Endothelial cell of umbilical vein (primary cell): ENCODE measurements at regions not wholly inside any gene's neighbourhood (a gene's known extent, or its start where the extent isn't known, plus 50 kb on each side); places are given as distances from the start of the nearest gene placed in this dataset.
A peak's percentile ranks its signal among the peaks of the same experiment; 100 is the strongest.

Experiments used
- BruUV-seq: library from RNA; stranded (reverse); fragments of 400-500 nt; replicated peaks from 2 replicates; lab custom pipeline; 2021; lab: Mats Ljungman, UMichigan
- CTCF ChIA-PET: fragments of 300-600, 350-600 bp; sonication (Branson Sonifier 250); formaldehyde crosslinking; loops from one replicate; lab custom pipeline; 2021; ENCODE audit warnings: antibody characterized with exemption, inconsistent platforms; lab: Charles Lee
- POLR2A ChIA-PET: fragments of 300-600, 350-600 bp; sonication (Branson Sonifier 250); formaldehyde crosslinking; loops from one replicate; lab custom pipeline; 2021; ENCODE audit warnings: antibody characterized with exemption, inconsistent platforms; lab: Charles Lee
- DNase-seq: peaks from one replicate; pipeline ENCODE4 v3.0.0-alpha.2; 2011; ENCODE audit warnings: low read depth, low spot score
- FAIRE-seq: peaks from 2 replicates; lab custom pipeline; 2011; peaks lifted over from hg19 to GRCh38; lab: Jason Lieb, UNC
- H2AFZ ChIP-seq: 2 replicates; pipeline ENCODE4 v1.6.0; 2012; ENCODE audit warnings: low read depth, low read length, control low read depth, inconsistent platforms
- H3K27ac ChIP-seq: 2 replicates; pipeline ENCODE4 v1.5.1; 2011; ENCODE audit warnings: low read depth, mild to moderate bottlenecking, control low read depth, low read length, moderate library complexity; ENCODE audit not compliant: insufficient read depth
- H3K27me3 ChIP-seq, 2 experiments: 2 replicates each; pipeline versions ENCODE4 v1.6.0 to v1.6.1; 2011; ENCODE audit warnings: low read length in 2 of 2, mixed read lengths in 1 of 2; ENCODE audit not compliant: control insufficient read depth in 2 of 2, insufficient read depth in 2 of 2
- H3K36me3 ChIP-seq, 2 experiments: 2 replicates in 1 of 2; 3 replicates in 1 of 2; pipeline ENCODE4 v1.5.1; 2011; ENCODE audit warnings: low read length in 2 of 2, mild to moderate bottlenecking in 1 of 2, moderate library complexity in 1 of 2; ENCODE audit not compliant: control insufficient read depth in 2 of 2, insufficient read depth in 2 of 2; ENCODE audit errors: extremely low read depth in 1 of 2
- H3K4me1 ChIP-seq: 3 replicates; pipeline ENCODE4 v1.5.1; 2011; ENCODE audit warnings: mild to moderate bottlenecking, low read length; ENCODE audit not compliant: control insufficient read depth, insufficient read depth; ENCODE audit errors: extremely low read depth
- H3K4me2 ChIP-seq: 2 replicates; pipeline ENCODE4 v1.6.1; 2011; ENCODE audit warnings: low read length, control low read depth, mixed read lengths; ENCODE audit not compliant: insufficient read depth
- H3K4me3 ChIP-seq, 3 experiments: fragments of 200-600 bp in 1 of 3; sonication (generic), shearing (Covaris generic) in 1 of 3; replicated peaks in 1 of 3; 2 replicates each; pipeline ENCODE4 v1.5.1; 2011 to 2016; ENCODE audit warnings: control low read depth in 3 of 3, low read length in 3 of 3, mild to moderate bottlenecking in 2 of 3, inconsistent platforms in 1 of 3, low read depth in 1 of 3, moderate library complexity in 1 of 3; ENCODE audit not compliant: insufficient read depth in 1 of 3
- H3K79me2 ChIP-seq: 2 replicates; pipeline ENCODE4 v1.6.0; 2012; ENCODE audit warnings: low read length, inconsistent platforms; ENCODE audit not compliant: control insufficient read depth, insufficient read depth
- H3K9ac ChIP-seq: replicated peaks from 2 replicates; pipeline ENCODE3; 2011; ENCODE audit warnings: low read length, control low read depth; ENCODE audit not compliant: insufficient read depth; ENCODE audit errors: extremely low read depth
- H3K9me1 ChIP-seq: replicated peaks from 3 replicates; pipeline ENCODE4 v1.6.0; 2011; ENCODE audit warnings: mild to moderate bottlenecking, low read length; ENCODE audit not compliant: control insufficient read depth, insufficient read depth; ENCODE audit errors: extremely low read depth
- H3K9me3 ChIP-seq: replicated peaks from 2 replicates; pipeline ENCODE4 v1.5.1; 2012; ENCODE audit warnings: low read length, inconsistent platforms; ENCODE audit not compliant: control insufficient read depth, insufficient read depth
- H4K20me1 ChIP-seq: replicated peaks from 2 replicates; pipeline ENCODE3; 2011; ENCODE audit warnings: mild to moderate bottlenecking, low read length; ENCODE audit not compliant: control insufficient read depth, insufficient read depth; ENCODE audit errors: extremely low read depth
- EZH2 ChIP-seq: IDR thresholded peaks from 2 replicates; pipeline ENCODE4 v1.6.1; 2012; ENCODE audit warnings: borderline replicate concordance, low read depth, mild to moderate bottlenecking, moderate library complexity, low read length, inconsistent platforms; ENCODE audit not compliant: severe bottlenecking
- FOS ChIP-seq: IDR thresholded peaks from 2 replicates; pipeline ENCODE4 v1.6.1; 2011; ENCODE audit warnings: mild to moderate bottlenecking, low read length, moderate library complexity, borderline replicate concordance; ENCODE audit not compliant: insufficient read depth
- JUN ChIP-seq: IDR thresholded peaks from 2 replicates; pipeline ENCODE4 v1.6.1; 2011; ENCODE audit warnings: borderline replicate concordance, low read depth; ENCODE audit not compliant: insufficient read length, insufficient read depth
- MYC ChIP-seq: IDR thresholded peaks from one replicate; pipeline ENCODE4 v1.6.1; 2011; ENCODE audit warnings: mild to moderate bottlenecking, low read depth, low read length
- POLR2A ChIP-seq: IDR thresholded peaks from 2 replicates; pipeline ENCODE4 v1.6.1; 2012; ENCODE audit warnings: low read depth, mild to moderate bottlenecking, control low read depth, low read length
- POLR2AphosphoS5 ChIP-seq: IDR thresholded peaks from 2 replicates; pipeline ENCODE4 v1.6.1; 2012; ENCODE audit warnings: low read depth, mild to moderate bottlenecking, control low read depth, low read length, moderate library complexity; ENCODE audit not compliant: insufficient read depth
- dilution Hi-C: fragments of 300-500 bp; cut with MboI; formaldehyde crosslinking; loops from one replicate; pipeline ENCODE4 v1.15.0; 2019; ENCODE audit warnings: low sequenced_read_pairs; ENCODE audit not compliant: extremely low pct_ligation_motif_present
- intact Hi-C: fragments of 100-400 bp; cut with micrococcal nuclease; formaldehyde crosslinking; loops from one replicate; pipeline ENCODE4 v1.10.0; 2022
- TF ChIP-seq, protein P1 (sequence below): IDR thresholded peaks from 2 replicates; pipeline ENCODE4 v1.6.1; 2011; ENCODE audit not compliant: insufficient read depth, insufficient read length
- TF ChIP-seq, protein P2 (sequence below), 2 donors: IDR thresholded peaks; 1 replicate in 1 of 2; 2 replicates in 1 of 2; pipeline ENCODE4 v1.5.1; 2011; ENCODE audit warnings: low read length in 2 of 2, mild to moderate bottlenecking in 2 of 2, moderate library complexity in 2 of 2, control low read depth in 1 of 2, inconsistent platforms in 1 of 2, low read depth in 1 of 2; ENCODE audit not compliant: insufficient read depth in 1 of 2; ENCODE audit errors: extremely low read depth in 1 of 2

DNA sequence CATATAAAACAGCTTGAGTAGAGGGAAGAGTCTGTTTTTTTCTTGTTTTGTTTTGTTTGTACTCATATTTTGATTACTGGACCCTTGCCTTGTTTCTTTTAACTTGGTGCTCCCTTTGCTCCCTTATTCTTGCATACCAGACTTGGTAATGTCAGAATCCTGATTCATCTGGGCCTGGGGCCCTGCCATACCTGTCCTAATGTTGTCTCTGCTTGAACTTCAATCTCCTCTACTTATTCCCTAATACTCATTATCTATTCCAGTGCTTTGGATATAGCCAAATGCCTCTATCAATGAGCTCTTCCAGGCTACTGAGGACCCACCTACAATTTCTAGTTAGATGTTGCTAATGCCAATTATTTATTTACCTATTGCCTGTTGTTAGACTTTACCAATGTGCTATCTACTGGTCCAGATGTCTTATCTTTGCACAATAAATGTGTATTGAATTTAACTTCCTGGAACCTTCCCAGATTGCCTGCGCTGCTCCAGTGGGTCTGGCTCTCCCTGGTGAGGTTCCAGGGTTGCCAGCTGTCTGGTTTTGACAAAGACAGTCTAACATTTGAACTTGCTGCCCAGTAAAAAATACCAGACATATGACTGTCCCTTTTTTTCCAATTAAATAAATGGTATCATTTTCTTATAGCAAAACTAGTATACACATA lies 64.4 kb upstream of the ACSL4 start:
- Histone ChIP-seq H3K79me2 (no peaks in the 10 kb centered on the region), H3K9me1 (no peaks in the 10 kb centered on the region), H3K4me1 (no peaks in the 10 kb centered on the region), H3K4me2 (no peak overlapping the region), H2AFZ (no peak overlapping the region), H3K27me3 (no peaks in the 10 kb centered on the region), H4K20me1 (no peaks in the 10 kb centered on the region), H3K9ac (no peak overlapping the region), H3K4me3 (no peak overlapping the region), H3K27ac (no peak overlapping the region), H3K36me3 (no peaks in the 10 kb centered on the region), H3K9me3 (no peaks in the 10 kb centered on the region)
- TF ChIP-seq, protein P1, sequence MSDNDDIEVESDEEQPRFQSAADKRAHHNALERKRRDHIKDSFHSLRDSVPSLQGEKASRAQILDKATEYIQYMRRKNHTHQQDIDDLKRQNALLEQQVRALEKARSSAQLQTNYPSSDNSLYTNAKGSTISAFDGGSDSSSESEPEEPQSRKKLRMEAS: no peak
- no peak for TF ChIP-seq FOS
- ChIA-PET CTCF (interaction anchor here (1.5 kb wide), 1 partner anchor 60 kb away, joined by 4 read pairs; no protein-coding TSS in a partner anchor), POLR2A (no interaction called here)
- FAIRE-seq (no peak), DNase-seq (peak; percentile 3)
- dilution Hi-C loops (no loop called here), intact Hi-C loops (no loop called here)
- BruUV-seq: no TSS peak

DNA sequence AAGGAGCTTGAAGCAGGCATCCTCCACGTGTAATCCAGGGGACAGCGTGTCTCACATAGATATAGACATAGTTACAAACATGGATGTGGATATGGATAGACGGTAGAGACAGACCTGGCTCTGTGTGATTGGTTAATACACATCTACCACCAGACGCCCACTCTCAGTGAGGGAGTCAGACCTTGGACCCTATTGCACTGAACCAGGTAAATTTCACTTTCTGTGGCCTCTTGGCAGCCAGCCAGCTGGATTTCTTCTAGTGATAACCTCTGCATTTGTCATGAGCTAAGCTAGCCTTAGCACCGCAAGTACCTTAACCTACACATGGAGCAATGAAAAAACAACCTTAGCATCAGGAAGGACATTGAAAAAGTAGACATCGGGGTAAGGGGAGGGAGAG lies 79.2 kb upstream of the ACSL4 start:
- Histone ChIP-seq H3K9ac (no peak overlapping the region), H3K27me3 (peaks cover 3 to 6% of the 10 kb centered on the region in 2 experiments), H3K4me3 (no peak overlapping the region), H3K4me1 (no peaks in the 10 kb centered on the region), H3K9me3 (no peaks in the 10 kb centered on the region), H3K27ac (no peak overlapping the region), H3K36me3 (no peaks in the 10 kb centered on the region), H4K20me1 (no peaks in the 10 kb centered on the region), H2AFZ (no peak overlapping the region), H3K9me1 (no peaks in the 10 kb centered on the region), H3K4me2 (no peak overlapping the region), H3K79me2 (no peaks in the 10 kb centered on the region)
- no TSS peak for BruUV-seq
- ChIA-PET POLR2A (no interaction called here), CTCF (no interaction called here)
- FAIRE-seq: no peak
- TF ChIP-seq JUN (no peak), POLR2A (no peak), MYC (no peak), POLR2AphosphoS5 (no peak), EZH2 (no peak), FOS (no peak)
- TF ChIP-seq, protein P2, sequence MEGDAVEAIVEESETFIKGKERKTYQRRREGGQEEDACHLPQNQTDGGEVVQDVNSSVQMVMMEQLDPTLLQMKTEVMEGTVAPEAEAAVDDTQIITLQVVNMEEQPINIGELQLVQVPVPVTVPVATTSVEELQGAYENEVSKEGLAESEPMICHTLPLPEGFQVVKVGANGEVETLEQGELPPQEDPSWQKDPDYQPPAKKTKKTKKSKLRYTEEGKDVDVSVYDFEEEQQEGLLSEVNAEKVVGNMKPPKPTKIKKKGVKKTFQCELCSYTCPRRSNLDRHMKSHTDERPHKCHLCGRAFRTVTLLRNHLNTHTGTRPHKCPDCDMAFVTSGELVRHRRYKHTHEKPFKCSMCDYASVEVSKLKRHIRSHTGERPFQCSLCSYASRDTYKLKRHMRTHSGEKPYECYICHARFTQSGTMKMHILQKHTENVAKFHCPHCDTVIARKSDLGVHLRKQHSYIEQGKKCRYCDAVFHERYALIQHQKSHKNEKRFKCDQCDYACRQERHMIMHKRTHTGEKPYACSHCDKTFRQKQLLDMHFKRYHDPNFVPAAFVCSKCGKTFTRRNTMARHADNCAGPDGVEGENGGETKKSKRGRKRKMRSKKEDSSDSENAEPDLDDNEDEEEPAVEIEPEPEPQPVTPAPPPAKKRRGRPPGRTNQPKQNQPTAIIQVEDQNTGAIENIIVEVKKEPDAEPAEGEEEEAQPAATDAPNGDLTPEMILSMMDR (IDR thresholded peaks at IDR 0.05; ENCODE audit: extremely low read depth in 1 of 2, insufficient read depth in 1 of 2, low read depth in 1 of 2, low read length in 2 of 2): no peak
- TF ChIP-seq, protein P1: no peak
- intact Hi-C loops (no loop called here), dilution Hi-C loops (no loop called here)
- DNase-seq: no peak
